ENCODE measurements at regions not wholly inside any gene's neighbourhood (a gene's known extent, or its start where the extent isn't known, plus 50 kb on each side); places are given as distances from the start of the nearest gene placed in this dataset.

GRCh38 chr2:163934131-163934530 is 198.3 kb upstream of the FIGN start:
- TF ChIP-seq CTCF (IDR thresholded peaks at IDR 0.05; ENCODE audit: extremely low read depth in 1 of 2, insufficient read depth in 1 of 2, low read depth in 1 of 2, low read length in 2 of 2) (no peak), MAX (IDR thresholded peaks at IDR 0.05; ENCODE audit: insufficient read depth, insufficient read length) (no peak), GATA2 (IDR thresholded peaks at IDR 0.05; ENCODE audit: insufficient read depth, insufficient read length, low read depth, low read length) (no peak), FOS (IDR thresholded peaks at IDR 0.05; ENCODE audit: borderline replicate concordance, insufficient read depth, low read length) (no peak), POLR2AphosphoS5 (IDR thresholded peaks at IDR 0.05; ENCODE audit: insufficient read depth, low read depth, low read length) (no peak), MYC (IDR thresholded peaks at IDR 0.05; ENCODE audit: low read depth, low read length) (no peak)
- BruUV-seq (replicated peaks): no TSS peak
- ChIA-PET POLR2A (no interaction called here), CTCF (interaction anchor here (1.3 kb wide), 1 partner anchor 12 kb away, joined by 3 read pairs; no protein-coding TSS in a partner anchor)
- Histone ChIP-seq H3K4me2 (ENCODE audit: insufficient read depth, low read length) (no peak overlapping the region), H3K4me3 (replicated peaks in 1 of 3; ENCODE audit: insufficient read depth in 1 of 3, low read depth in 1 of 3, low read length in 3 of 3) (no peak overlapping the region), H4K20me1 (replicated peaks; ENCODE audit: control insufficient read depth, extremely low read depth, insufficient read depth, low read length) (no peaks in the 10 kb centered on the region), H3K27ac (ENCODE audit: insufficient read depth, low read depth, low read length) (no peak overlapping the region), H3K79me2 (ENCODE audit: control insufficient read depth, insufficient read depth, low read length) (no peaks in the 10 kb centered on the region), H3K27me3 (ENCODE audit: control insufficient read depth in 2 of 2, insufficient read depth in 2 of 2, low read length in 2 of 2) (peaks cover 0 to 2% of the 10 kb centered on the region in 2 experiments), H3K4me1 (ENCODE audit: control insufficient read depth, extremely low read depth, insufficient read depth, low read length) (no peaks in the 10 kb centered on the region), H3K9ac (replicated peaks; ENCODE audit: extremely low read depth, insufficient read depth, low read length) (no peak overlapping the region), H3K9me3 (replicated peaks; ENCODE audit: control insufficient read depth, insufficient read depth, low read length) (no peaks in the 10 kb centered on the region), H2AFZ (ENCODE audit: low read depth, low read length) (no peak overlapping the region), H3K36me3 (ENCODE audit: control insufficient read depth in 2 of 2, extremely low read depth in 1 of 2, insufficient read depth in 2 of 2, low read length in 2 of 2) (no peaks in the 10 kb centered on the region), H3K9me1 (replicated peaks; ENCODE audit: control insufficient read depth, extremely low read depth, insufficient read depth, low read length) (no peaks in the 10 kb centered on the region)
- FAIRE-seq (no peak), DNase-seq (ENCODE audit: low read depth, low spot score) (no peak)
- dilution Hi-C loops (cut with MboI; ENCODE audit: extremely low pct_ligation_motif_present, low sequenced_read_pairs) (no loop called here), intact Hi-C loops (cut with micrococcal nuclease) (no loop called here)

Data from endothelial cell of umbilical vein (primary cell).